GM18502 (cell line): ENCODE measurements at regions not wholly inside any gene's neighbourhood (a gene's known extent, or its start where the extent isn't known, plus 50 kb on each side); places are given as distances from the start of the nearest gene placed in this dataset.

Experiments
- ATAC-seq: cut with Tn5 transposase; IDR thresholded peaks from one replicate; pipeline ENCODE4 v1.9.1; 2021; ENCODE audit warnings: mild to moderate bottlenecking; ENCODE audit not compliant: unreplicated experiment, poor library complexity

- no peak for ATAC-seq
These were observed 274.6 kb downstream of the BTG1 start for GRCh38 chr12:91870872-91871707.

- ATAC-seq = no peak
These were observed 277.6 kb downstream of the BTG1 start for GRCh38 chr12:91868054-91868453.

GRCh38 chr12:91866566-91866965, 279.1 kb downstream of the BTG1 start:
- no peak for ATAC-seq

- ATAC-seq = no peak
These were observed 281.9 kb downstream of the BTG1 start for GRCh38 chr12:91863702-91864101.

- no peak for ATAC-seq
These were observed 284.1 kb downstream of the BTG1 start for GRCh38 chr12:91861554-91861953.

- no peak for ATAC-seq
These were observed 286.3 kb downstream of the BTG1 start for GRCh38 chr12:91859347-91859746.

- no peak for ATAC-seq
These were observed 287.7 kb downstream of the BTG1 start for GRCh38 chr12:91857813-91858542.

GRCh38 chr12:91854725-91855124, 290.9 kb downstream of the BTG1 start:
- no peak for ATAC-seq

GRCh38 chr12:91853350-91854127, 292.1 kb downstream of the BTG1 start:
- no peak for ATAC-seq

GRCh38 chr12:91852634-91853033, 293.0 kb downstream of the BTG1 start:
- ATAC-seq = no peak

- no peak for ATAC-seq
These were observed 293.7 kb downstream of the BTG1 start for GRCh38 chr12:91851741-91852477.

- ATAC-seq = no peak
These were observed 299.1 kb downstream of the BTG1 start for GRCh38 chr12:91846466-91847055.

- no peak for ATAC-seq
These were observed 300.3 kb downstream of the BTG1 start for GRCh38 chr12:91845365-91845764.

GRCh38 chr12:91841822-91842221, 303.8 kb downstream of the BTG1 start:
- no peak for ATAC-seq

GRCh38 chr12:91836696-91837095, 308.9 kb downstream of the BTG1 start:
- no peak for ATAC-seq

GRCh38 chr12:91836264-91836663, 309.4 kb downstream of the BTG1 start:
- ATAC-seq = no peak

- no peak for ATAC-seq
These were observed 310.0 kb downstream of the BTG1 start for GRCh38 chr12:91835693-91836092.

- no peak for ATAC-seq
These were observed 311.8 kb downstream of the BTG1 start for GRCh38 chr12:91833780-91834359.

- ATAC-seq = no peak
These were observed 319.6 kb downstream of the BTG1 start for GRCh38 chr12:91825999-91826398.
